HG02840 (cell line): ENCODE measurements at regions not wholly inside any gene's neighbourhood (a gene's known extent, or its start where the extent isn't known, plus 50 kb on each side); places are given as distances from the start of the nearest gene placed in this dataset.

Experiments used
- ATAC-seq: cut with Tn5 transposase; IDR thresholded peaks from one replicate; pipeline ENCODE4 v1.9.1; 2021; ENCODE audit warnings: mild to moderate bottlenecking, moderate library complexity, moderate number of reproducible peaks; ENCODE audit not compliant: unreplicated experiment, low FRiP score

GRCh38 chr4:137648531-137648930 lies 116.2 kb upstream of the PCDH18 start:
- ATAC-seq: no peak

DNA sequence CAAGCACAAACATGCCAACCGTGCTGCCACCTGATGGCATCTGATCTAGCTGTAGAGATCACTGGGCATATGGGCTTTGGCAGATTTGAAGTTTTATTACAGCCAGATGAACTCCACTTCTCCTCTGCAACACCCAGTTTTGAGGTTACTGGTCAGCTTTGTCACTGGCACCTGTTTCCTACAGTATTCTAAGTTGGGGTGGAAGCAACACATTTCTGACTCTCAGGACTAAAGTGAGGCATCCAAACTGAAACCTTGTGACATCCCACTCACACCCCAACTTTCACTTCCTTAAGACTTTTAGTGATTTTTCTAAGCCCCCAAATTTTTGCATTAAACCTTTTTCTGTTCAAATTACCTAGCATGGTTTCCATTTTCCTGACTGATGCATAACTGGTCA lies 115.1 kb upstream of the PCDH18 start:
- ATAC-seq: peak; percentile 75

- no peak for ATAC-seq
Observed at GRCh38 chr4:137644201-137644600, 111.9 kb upstream of the PCDH18 start.

GRCh38 chr4:137641544-137641943 lies 109.2 kb upstream of the PCDH18 start:
- ATAC-seq: no peak

DNA sequence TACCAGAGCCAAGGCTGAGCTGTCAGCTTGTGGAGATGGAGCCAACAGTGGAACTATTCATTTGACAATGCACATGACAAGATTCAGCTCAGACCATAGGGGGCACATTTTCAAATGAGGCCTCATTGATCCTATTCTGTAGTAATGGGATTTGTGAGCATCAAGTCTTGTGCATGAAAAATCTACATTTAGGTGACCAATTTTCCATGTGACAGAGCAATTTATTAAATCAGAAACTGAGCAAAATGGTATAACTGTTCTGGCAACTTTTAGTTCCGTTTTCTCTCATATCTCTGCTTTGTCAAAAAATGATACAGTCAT lies 108.5 kb upstream of the PCDH18 start:
- ATAC-seq: no peak

DNA sequence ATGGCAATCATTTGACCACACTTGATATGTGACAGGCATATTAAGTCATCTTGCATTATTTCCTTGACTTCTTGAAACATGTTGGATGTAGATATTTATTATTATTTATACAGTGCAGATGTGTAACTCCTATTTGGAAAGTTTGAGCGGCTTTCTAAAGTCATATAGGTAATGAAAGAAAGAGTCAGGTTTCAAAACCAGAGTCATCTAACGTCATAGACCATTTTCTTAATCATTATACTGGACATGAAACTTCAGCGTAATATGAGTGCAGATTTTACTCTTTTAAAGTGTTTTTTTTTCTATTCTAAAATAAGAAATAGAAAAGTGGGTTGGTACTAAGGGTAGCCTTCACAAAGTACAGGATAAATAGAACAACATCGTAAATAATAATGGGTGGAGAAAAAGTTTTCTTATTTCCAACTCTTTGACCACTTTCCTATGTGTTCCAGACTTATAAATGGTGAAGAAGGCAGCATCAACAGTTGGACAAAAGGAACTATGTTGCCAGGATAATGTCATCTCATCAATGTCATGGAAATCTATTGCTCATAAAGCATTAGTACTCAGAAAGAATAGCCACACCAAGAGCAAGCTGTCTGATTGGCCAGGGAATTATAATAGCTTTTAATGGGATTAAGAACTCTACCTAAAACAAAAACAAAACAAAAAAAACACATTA lies 108.0 kb upstream of the PCDH18 start:
- no peak for ATAC-seq

DNA sequence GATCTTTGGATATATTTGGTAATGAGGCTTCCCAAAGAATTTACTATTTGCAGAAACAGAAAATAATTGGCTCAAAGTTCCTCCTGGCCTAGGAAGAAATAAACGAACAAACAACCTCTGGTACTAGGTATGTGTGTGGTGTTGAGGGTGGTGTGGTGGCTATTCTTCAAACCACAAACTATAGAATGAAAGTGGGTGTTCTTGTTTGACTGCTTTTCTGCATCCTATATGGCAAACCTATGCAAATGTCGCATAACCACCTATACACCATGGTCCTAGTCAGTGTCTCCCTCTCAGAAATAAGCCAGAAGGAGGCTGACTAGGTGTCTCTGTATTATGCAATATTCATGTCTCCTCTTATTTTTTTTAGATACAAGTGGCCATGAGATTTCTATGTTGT lies 106.6 kb upstream of the PCDH18 start:
- ATAC-seq: no peak

DNA sequence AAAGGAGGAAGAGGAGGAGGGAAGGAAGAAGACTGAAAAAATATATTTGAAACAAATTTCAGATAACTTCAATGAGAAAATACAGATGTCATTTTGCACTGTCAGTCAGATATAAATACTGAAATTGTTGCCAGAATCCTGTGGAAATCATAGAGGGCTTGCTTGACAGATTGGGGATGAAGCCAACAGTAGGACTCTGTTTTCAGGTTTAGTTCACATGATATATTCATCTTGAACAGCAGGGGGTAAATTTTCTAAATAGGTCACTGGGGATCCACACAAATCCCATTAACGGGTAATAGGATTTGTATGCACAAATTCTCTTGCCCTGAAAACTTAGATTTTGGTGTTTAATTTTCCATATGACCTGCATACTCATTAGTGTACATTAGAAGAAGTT lies 103.3 kb upstream of the PCDH18 start:
- ATAC-seq: no peak

DNA sequence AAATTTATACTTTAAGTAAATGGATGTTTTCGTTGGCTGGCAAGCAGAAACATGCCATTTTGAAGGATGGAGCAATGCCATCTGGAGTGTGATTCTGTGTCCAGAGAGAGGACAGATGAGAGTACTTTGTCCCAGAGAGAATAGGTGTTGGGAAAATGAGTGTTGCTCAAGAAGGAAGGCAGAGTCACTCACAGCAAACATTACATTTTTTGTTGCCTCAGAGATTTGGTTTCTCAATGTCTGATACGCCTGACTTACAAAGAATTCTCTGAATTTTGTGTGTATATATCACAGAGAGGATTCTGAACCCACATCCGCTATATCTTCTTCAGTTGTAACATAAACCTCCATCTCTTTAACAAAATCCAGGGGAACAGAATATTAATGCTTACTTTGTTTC lies 102.8 kb upstream of the PCDH18 start:
- no peak for ATAC-seq

- no peak for ATAC-seq
Observed at GRCh38 chr4:137632842-137633241, 100.5 kb upstream of the PCDH18 start.

DNA sequence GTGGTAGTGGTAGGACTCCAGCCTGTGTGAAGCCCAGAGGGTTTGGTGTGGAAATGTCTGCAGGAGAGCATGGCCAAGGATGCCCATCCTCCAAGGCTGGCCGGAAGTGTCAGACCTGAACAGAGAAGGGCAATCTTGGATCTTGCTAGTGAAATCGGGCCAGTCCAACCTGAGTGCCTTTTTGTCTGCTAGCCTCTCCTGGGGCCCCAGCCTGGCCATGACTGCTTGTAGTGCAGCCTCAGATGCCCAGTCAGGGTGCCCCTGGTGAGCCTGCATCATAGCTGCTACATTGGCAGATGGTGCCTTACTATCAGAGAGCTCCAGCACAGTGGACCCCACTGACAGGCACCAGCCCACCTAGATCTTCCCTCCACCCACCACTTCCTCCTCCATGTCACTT lies 99.3 kb upstream of the PCDH18 start:
- ATAC-seq: no peak

DNA sequence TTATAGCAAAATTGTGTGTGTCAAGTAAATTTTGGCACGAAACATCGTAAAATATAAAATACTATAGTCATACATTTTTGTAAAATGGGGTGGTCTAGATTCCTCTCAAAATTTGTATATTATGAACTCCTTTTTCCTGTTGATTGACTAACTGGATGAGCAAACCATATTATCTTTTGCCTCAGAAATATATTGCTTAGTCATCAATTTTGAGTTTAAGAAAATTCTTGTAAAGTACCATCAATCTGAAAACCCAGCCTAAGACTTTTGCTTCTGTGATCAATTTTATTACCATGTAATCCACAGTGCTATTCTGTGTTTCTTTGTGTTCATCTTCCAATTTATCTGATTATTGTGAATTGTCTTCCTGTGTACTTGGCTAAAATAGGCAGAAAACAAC lies 98.0 kb upstream of the PCDH18 start:
- no peak for ATAC-seq

GRCh38 chr4:137627739-137628460 lies 95.6 kb upstream of the PCDH18 start:
- ATAC-seq: no peak

- no peak for ATAC-seq
Observed at GRCh38 chr4:137626942-137627738, 94.8 kb upstream of the PCDH18 start.

- no peak for ATAC-seq
Observed at GRCh38 chr4:137623013-137623412, 90.7 kb upstream of the PCDH18 start.

GRCh38 chr4:137621056-137621455 lies 88.8 kb upstream of the PCDH18 start:
- no peak for ATAC-seq

DNA sequence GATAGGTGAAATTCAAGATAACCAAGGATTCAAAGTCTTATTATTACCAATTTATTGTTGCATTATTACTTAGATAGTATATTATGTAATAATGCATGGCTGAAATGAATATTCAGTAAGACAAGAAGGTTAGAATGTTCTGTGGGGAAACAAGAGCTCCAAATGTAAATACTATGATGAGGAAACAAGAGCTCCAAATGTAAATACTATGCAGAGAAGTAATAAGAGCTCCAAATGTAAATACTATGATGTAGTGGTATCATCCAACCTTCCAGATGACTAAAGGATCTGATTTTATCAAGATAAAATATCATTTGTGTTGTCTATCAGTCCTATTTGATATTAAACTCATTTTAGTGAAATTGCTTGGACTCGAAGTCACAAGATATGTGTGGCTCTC lies 82.2 kb upstream of the PCDH18 start:
- no peak for ATAC-seq

DNA sequence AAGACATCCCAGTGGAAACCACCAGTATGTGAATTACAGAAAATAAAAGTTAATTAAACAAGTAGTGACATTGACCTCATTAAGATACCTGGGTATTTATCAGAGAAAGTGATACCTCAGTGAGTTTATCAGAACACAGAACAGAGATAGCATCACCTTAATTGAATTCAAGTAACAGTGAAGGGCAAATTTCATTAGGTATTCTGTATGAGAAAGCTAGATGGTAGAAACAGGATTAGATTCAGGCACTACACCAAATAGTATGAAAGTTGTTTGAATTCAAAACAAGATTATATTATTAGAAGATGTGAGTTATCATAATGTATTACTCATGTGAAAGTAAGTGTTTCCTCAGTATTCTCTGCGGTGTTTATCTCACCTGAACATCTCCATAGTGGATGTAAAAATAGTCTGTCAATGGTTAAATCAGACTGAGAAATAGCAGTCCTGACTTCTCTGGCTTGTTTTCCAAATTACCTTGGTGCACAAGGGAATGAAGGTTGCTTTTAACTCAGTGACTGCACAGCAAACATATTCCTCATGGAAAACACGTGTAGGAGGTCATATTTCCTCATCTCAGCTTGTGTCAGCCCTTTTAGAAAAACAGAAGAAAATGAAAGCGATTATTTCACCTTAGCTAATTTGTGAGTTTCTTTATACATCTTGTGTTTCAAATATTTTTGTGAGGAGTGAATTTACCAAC lies 79.9 kb upstream of the PCDH18 start:
- no peak for ATAC-seq

DNA sequence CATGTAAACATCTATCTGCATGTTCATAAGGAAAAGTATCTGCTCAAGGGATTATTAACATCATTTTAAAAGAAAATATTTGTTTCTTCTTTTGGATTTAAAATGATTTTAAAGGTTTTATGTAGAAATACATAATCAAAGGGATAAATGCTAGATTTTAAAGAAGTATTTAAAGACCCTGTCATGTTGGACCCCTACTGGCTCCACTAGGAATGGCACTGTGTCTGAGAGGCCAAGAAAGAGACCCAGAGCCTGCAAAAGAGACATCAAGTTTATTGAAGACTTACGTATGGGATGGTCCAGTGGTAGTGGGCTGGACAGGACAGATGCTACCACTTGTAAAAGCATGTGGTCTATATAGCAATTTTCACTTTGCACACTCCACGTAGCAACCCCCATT lies 78.7 kb upstream of the PCDH18 start:
- no peak for ATAC-seq

- no peak for ATAC-seq
Observed at GRCh38 chr4:137609718-137610430, 77.6 kb upstream of the PCDH18 start.
